PC-9 (cell line): ENCODE measurements at regions not wholly inside any gene's neighbourhood (a gene's known extent, or its start where the extent isn't known, plus 50 kb on each side); places are given as distances from the start of the nearest gene placed in this dataset.

Experiments used
- CTCF ChIP-seq: fragments of 200-600 bp; sonication (generic); conservative IDR thresholded peaks from 2 replicates; pipeline ENCODE4 v1.6.1; 2017; ENCODE audit warnings: mixed run types, antibody characterized with exemption, mild to moderate bottlenecking, moderate library complexity
- EZH2 ChIP-seq: fragments of 200-600 bp; sonication (generic); IDR thresholded peaks from 2 replicates; pipeline ENCODE4 v1.8.0; 2017; ENCODE audit warnings: antibody characterized with exemption, low read depth

DNA sequence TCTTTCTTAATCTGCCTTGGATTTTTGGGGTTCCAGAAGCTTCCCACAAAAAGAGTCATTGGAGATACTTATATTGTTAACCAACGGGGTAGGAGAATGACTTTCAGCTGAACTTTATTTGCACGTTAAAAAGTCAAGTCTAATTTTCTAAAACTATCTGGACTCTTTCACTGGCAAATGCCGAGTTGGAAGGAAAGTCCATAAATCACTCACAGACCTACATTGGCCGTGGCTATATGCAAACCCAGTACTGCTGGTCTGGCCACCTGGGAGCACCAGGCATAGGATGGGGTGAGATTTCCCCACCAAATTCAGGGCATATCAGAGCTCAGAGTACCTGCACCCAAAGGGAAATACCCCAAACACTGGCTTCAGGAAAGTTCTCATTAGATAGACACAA, 71.3 kb upstream of the SALL4 start:
- TF ChIP-seq CTCF (no peak), EZH2 (no peak)
